Thoracic aorta (tissue), 2 donors: ENCODE measurements at regions not wholly inside any gene's neighbourhood (a gene's known extent, or its start where the extent isn't known, plus 50 kb on each side); places are given as distances from the start of the nearest gene placed in this dataset.
A peak's percentile ranks its signal among the peaks of the same experiment; 100 is the strongest.

Experiments
- ATAC-seq: fragments of 150-250 bp; one replicate; pipeline ENCODE4 v1.8.0; 2017; ENCODE audit warnings: low read depth; ENCODE audit not compliant: insufficient number of reproducible peaks, low FRiP score
- DNase-seq: peaks from one replicate; pipeline ENCODE4 v3.0.0-alpha.2; 2020; ENCODE audit warnings: low spot score
- H3K27ac ChIP-seq, 2 donors: fragments of 200-600 bp; sonication (generic); 1 replicate in 1 of 2; 2 replicates in 1 of 2; pipeline ENCODE4 v1.5.1; 2016; ENCODE audit warnings: mild to moderate bottlenecking in 2 of 2, moderate library complexity in 2 of 2
- H3K27me3 ChIP-seq: fragments of 200-600 bp; sonication (generic); replicated peaks from 2 replicates; pipeline ENCODE4 v1.6.0; 2016; ENCODE audit warnings: mild to moderate bottlenecking; ENCODE audit not compliant: insufficient read depth
- H3K36me3 ChIP-seq: fragments of 200-600 bp; sonication (generic); one replicate; pipeline ENCODE4 v1.5.1; 2016
- H3K4me1 ChIP-seq, 2 donors: fragments of 200-600 bp; sonication (generic); 1 replicate in 1 of 2; 2 replicates in 1 of 2; pipeline versions ENCODE4 v1.5.1 to v1.6.0; 2016; ENCODE audit warnings: low read depth in 2 of 2, mild to moderate bottlenecking in 1 of 2; ENCODE audit not compliant: control insufficient read depth in 1 of 2
- H3K4me3 ChIP-seq: fragments of 200-600 bp; sonication (generic); 2 replicates; pipeline ENCODE4 v1.5.1; 2016; ENCODE audit warnings: mild to moderate bottlenecking
- H3K9me3 ChIP-seq: fragments of 200-600 bp; sonication (generic); 2 replicates; pipeline ENCODE4 v1.5.1; 2016
- TF ChIP-seq, protein P1 (sequence below): fragments of 200-600 bp; sonication (generic); IDR thresholded peaks from one replicate; pipeline ENCODE4 v1.5.1; 2019; ENCODE audit warnings: antibody characterized with exemption

DNA sequence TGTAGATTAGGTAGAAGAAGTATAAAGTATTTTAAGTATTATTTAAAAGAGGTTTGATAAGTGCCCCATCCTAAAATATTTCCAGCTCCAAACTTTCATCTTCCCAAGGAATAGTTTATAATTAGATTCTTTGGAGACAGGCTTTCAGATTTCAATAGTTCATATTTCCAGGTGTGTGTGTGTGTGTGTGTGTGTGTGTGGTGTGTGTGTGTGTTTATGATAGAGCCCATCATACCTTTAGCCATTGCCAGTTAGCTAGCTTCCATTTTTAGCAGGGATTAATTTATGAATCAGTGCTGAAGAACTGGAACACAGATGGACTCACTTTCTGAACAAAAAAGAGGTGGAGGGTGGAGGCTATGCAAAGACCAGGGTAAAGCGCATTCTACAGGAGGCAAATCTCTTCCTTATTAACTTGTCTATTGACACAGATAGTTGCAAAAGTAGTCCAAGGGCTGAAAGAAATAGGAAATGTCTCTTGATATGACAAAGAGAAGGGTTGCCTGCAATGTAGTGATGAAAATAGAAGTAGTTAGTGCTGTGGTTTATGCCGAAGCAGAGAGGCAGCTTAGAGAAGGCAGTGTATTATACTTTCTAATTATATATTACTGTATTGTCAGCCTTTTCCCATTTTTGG lies 301.1 kb downstream of the MAN2A1 start:
- Histone ChIP-seq H3K9me3 (no peaks in the 10 kb centered on the region), H3K4me3 (no peak overlapping the region), H3K36me3 (no peaks in the 10 kb centered on the region), H3K27ac (no peak overlapping the region), H3K27me3 (no peaks in the 10 kb centered on the region), H3K4me1 (peaks cover 9 to 60% of the 10 kb centered on the region in 2 donors)
- TF ChIP-seq, protein P1, sequence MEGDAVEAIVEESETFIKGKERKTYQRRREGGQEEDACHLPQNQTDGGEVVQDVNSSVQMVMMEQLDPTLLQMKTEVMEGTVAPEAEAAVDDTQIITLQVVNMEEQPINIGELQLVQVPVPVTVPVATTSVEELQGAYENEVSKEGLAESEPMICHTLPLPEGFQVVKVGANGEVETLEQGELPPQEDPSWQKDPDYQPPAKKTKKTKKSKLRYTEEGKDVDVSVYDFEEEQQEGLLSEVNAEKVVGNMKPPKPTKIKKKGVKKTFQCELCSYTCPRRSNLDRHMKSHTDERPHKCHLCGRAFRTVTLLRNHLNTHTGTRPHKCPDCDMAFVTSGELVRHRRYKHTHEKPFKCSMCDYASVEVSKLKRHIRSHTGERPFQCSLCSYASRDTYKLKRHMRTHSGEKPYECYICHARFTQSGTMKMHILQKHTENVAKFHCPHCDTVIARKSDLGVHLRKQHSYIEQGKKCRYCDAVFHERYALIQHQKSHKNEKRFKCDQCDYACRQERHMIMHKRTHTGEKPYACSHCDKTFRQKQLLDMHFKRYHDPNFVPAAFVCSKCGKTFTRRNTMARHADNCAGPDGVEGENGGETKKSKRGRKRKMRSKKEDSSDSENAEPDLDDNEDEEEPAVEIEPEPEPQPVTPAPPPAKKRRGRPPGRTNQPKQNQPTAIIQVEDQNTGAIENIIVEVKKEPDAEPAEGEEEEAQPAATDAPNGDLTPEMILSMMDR, result no peak
- DNase-seq (no peak), ATAC-seq (no peak)

GRCh38 chr5:109992264-109992915 lies 302.7 kb downstream of the MAN2A1 start:
- Histone ChIP-seq H3K27me3 (no peaks in the 10 kb centered on the region), H3K4me1 (peaks cover 11 to 60% of the 10 kb centered on the region in 2 donors), H3K27ac (no peak overlapping the region), H3K36me3 (no peaks in the 10 kb centered on the region), H3K9me3 (no peaks in the 10 kb centered on the region), H3K4me3 (no peak overlapping the region)
- ATAC-seq (no peak), DNase-seq (no peak)
- TF ChIP-seq, protein P1, result no peak

DNA sequence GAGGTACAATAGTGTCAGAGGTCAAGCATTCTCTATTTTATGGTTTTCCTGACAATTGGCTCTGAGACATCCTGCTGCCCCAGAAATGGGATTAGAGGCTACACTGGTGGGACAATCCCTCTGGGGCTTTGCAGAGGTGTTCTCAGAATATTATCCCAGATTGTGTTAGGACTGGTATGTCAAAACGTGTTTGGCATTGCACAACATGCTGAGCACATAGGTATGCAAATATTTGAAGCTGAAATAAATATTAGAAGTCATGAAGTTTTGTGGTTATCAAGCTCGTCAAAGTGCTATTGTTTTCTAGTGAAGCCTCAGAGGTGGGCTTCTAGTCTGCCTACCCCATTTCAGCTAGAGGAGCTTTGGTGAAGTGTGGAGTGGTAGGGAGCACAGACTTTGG lies 304.4 kb downstream of the MAN2A1 start:
- H3K4me1 ChIP-seq, result peaks cover 8 to 61% of the 10 kb centered on the region in 2 donors
- no peak overlapping the region for H3K27ac ChIP-seq
- no peak for DNase-seq
- H3K36me3 ChIP-seq, result no peaks in the 10 kb centered on the region
- H3K4me3 ChIP-seq, result no peak overlapping the region
- TF ChIP-seq, protein P1, result no peak
- no peaks in the 10 kb centered on the region for H3K27me3 ChIP-seq
- ATAC-seq, result no peak
- no peaks in the 10 kb centered on the region for H3K9me3 ChIP-seq

- Histone ChIP-seq H3K27ac (peak overlapping the region; percentile 46 to 55), H3K4me3 (no peak overlapping the region), H3K9me3 (no peaks in the 10 kb centered on the region), H3K27me3 (no peaks in the 10 kb centered on the region), H3K4me1 (peaks cover 21 to 63% of the 10 kb centered on the region in 2 donors), H3K36me3 (no peaks in the 10 kb centered on the region)
- DNase-seq (no peak), ATAC-seq (no peak)
- TF ChIP-seq, protein P1, result no peak
Measured at GRCh38 chr5:109996246-109996645, 306.5 kb downstream of the MAN2A1 start.

- no peak overlapping the region for H3K4me3 ChIP-seq
- TF ChIP-seq, protein P1, result no peak
- H3K4me1 ChIP-seq, result peaks cover 30 to 69% of the 10 kb centered on the region in 2 donors
- no peaks in the 10 kb centered on the region for H3K36me3 ChIP-seq
- no peaks in the 10 kb centered on the region for H3K9me3 ChIP-seq
- DNase-seq (no peak), ATAC-seq (no peak)
- no peaks in the 10 kb centered on the region for H3K27me3 ChIP-seq
- peak overlapping the region; percentile 46 to 55 for H3K27ac ChIP-seq
Measured at GRCh38 chr5:109997161-109997560, 307.4 kb downstream of the MAN2A1 start.
